ENCODE measurements at regions not wholly inside any gene's neighbourhood (a gene's known extent, or its start where the extent isn't known, plus 50 kb on each side); places are given as distances from the start of the nearest gene placed in this dataset.

DNA sequence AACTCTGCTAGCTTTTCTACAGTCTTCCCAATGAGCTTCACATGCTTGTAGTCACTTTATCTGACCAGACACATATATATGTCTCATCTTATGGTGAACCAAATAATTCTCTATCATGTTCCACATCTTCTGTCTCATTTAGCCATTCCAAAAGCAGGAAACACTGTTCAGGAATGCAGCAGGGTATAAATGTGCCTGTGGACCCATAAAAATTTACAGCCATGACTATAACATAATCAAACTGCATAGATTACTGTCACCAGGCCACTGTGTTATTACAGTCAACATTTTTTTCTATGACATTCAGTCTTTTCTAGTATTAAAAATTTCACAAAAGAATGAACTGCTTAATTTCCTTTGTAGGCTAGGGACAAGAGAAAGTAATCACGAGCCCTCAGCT, 170.0 kb upstream of the NPY2R start:
- no peak for TF ChIP-seq POLR2AphosphoS5 (IDR thresholded peaks at IDR 0.05; ENCODE audit: low read depth)
- TF ChIP-seq, protein P1, sequence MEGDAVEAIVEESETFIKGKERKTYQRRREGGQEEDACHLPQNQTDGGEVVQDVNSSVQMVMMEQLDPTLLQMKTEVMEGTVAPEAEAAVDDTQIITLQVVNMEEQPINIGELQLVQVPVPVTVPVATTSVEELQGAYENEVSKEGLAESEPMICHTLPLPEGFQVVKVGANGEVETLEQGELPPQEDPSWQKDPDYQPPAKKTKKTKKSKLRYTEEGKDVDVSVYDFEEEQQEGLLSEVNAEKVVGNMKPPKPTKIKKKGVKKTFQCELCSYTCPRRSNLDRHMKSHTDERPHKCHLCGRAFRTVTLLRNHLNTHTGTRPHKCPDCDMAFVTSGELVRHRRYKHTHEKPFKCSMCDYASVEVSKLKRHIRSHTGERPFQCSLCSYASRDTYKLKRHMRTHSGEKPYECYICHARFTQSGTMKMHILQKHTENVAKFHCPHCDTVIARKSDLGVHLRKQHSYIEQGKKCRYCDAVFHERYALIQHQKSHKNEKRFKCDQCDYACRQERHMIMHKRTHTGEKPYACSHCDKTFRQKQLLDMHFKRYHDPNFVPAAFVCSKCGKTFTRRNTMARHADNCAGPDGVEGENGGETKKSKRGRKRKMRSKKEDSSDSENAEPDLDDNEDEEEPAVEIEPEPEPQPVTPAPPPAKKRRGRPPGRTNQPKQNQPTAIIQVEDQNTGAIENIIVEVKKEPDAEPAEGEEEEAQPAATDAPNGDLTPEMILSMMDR (IDR thresholded peaks at IDR 0.05; ENCODE audit: insufficient read depth, low read length): no peak
